Bronchial epithelial cell (primary cell): ENCODE measurements at regions not wholly inside any gene's neighbourhood (a gene's known extent, or its start where the extent isn't known, plus 50 kb on each side); places are given as distances from the start of the nearest gene placed in this dataset.

Experiments
- DNase-seq: peaks from one replicate; pipeline ENCODE4 v3.0.0-alpha.2; 2010; ENCODE audit warnings: low read depth
- FAIRE-seq: peaks from 2 replicates; lab custom pipeline; 2011; peaks lifted over from hg19 to GRCh38; lab: Jason Lieb, UNC
- H3K27me3 ChIP-seq: 2 replicates; pipeline ENCODE4 v1.5.1; 2011; ENCODE audit warnings: low read length; ENCODE audit not compliant: control insufficient read depth, insufficient read depth
- H3K36me3 ChIP-seq: 2 replicates; pipeline ENCODE4 v1.5.1; 2011; ENCODE audit warnings: low read length; ENCODE audit not compliant: control insufficient read depth, insufficient read depth
- H3K4me3 ChIP-seq: 2 replicates; pipeline ENCODE4 v1.5.1; 2011; ENCODE audit warnings: mild to moderate bottlenecking, low read depth, low read length, control low read depth
- TF ChIP-seq, protein P1 (sequence below): IDR thresholded peaks from 2 replicates; pipeline ENCODE4 v1.5.1; 2011; ENCODE audit warnings: mild to moderate bottlenecking, moderate library complexity, low read length, control low read depth, inconsistent platforms; ENCODE audit not compliant: insufficient read depth, severe bottlenecking

DNA sequence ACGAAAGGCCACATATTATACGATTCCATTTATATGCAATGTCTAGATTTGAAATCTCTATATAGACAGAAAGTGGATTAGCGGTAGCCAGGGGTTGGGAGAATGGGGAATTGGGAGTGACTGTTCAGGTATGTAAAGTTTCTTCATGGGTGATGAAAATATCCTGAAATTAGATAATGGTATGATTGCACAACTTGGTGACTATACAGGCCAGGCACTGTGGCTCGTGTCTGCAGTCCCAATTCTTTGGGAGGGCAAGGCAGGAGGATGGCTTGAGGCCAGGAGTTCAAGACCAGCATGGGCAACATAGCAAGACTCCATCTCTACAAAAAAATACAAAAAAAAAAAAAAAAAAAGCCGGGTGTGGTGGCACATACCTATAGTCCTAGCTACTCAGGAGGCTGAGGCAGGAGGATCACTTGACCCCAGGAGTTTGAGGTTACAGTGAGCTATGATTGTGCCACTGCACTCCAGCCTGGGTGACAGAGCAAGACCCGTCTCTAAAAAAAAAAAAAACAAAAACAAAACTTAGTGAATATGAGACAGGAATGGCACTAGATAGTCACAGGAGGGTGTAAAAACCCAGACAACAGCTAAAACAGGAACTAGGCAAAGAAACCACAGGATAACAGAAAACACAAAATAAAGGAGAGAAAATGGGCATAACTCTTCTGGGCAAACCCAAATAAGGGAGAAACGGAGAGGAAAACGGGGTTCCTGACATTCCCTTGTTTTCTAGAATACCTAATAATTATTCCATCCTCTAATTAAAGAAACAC is 72.1 kb upstream of the ZNF618 start:
- DNase-seq = peak; percentile 44
- TF ChIP-seq, protein P1, sequence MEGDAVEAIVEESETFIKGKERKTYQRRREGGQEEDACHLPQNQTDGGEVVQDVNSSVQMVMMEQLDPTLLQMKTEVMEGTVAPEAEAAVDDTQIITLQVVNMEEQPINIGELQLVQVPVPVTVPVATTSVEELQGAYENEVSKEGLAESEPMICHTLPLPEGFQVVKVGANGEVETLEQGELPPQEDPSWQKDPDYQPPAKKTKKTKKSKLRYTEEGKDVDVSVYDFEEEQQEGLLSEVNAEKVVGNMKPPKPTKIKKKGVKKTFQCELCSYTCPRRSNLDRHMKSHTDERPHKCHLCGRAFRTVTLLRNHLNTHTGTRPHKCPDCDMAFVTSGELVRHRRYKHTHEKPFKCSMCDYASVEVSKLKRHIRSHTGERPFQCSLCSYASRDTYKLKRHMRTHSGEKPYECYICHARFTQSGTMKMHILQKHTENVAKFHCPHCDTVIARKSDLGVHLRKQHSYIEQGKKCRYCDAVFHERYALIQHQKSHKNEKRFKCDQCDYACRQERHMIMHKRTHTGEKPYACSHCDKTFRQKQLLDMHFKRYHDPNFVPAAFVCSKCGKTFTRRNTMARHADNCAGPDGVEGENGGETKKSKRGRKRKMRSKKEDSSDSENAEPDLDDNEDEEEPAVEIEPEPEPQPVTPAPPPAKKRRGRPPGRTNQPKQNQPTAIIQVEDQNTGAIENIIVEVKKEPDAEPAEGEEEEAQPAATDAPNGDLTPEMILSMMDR = no peak

DNA sequence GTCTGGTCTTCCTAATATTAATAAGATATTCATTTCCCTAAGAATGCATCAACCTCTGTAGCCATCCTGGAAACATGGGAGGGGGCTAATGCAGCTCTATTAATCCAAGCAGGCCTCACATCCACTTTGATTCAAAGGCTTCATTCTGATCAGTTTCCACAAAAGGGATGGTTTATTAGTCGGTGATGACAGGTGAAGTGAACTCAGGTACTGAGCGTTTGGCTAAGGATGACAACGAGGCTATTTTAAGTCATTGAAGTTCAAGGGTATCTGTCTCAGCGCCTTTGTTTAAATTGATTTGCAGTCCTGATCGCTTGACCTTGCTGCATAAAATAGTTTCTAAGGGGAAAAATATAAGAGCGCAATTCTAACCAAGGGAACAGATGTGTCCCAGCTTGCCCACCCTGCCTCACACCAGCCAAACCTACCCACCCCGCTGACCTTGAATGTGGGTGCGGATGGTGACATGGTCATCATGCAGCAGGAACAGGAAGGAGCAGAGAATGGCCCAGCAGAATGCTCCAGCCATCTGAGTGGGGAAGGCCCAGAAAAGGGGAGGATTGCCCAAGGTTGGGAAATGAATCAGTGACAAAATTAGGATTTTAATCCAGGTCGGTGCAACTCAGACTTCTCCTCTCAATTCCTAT is 70.5 kb upstream of the ZNF618 start:
- TF ChIP-seq, protein P1 = no peak
- DNase-seq (no peak), FAIRE-seq (no peak)
- no peaks in the 10 kb centered on the region for H3K27me3 ChIP-seq
- no peaks in the 10 kb centered on the region for H3K36me3 ChIP-seq
- no peak overlapping the region for H3K4me3 ChIP-seq

More for the DNA sequence above, 72.1 kb upstream of the ZNF618 start:
- no peaks in the 10 kb centered on the region for H3K27me3 ChIP-seq
- no peaks in the 10 kb centered on the region for H3K36me3 ChIP-seq
- H3K4me3 ChIP-seq = no peak overlapping the region
- FAIRE-seq = no peak

DNA sequence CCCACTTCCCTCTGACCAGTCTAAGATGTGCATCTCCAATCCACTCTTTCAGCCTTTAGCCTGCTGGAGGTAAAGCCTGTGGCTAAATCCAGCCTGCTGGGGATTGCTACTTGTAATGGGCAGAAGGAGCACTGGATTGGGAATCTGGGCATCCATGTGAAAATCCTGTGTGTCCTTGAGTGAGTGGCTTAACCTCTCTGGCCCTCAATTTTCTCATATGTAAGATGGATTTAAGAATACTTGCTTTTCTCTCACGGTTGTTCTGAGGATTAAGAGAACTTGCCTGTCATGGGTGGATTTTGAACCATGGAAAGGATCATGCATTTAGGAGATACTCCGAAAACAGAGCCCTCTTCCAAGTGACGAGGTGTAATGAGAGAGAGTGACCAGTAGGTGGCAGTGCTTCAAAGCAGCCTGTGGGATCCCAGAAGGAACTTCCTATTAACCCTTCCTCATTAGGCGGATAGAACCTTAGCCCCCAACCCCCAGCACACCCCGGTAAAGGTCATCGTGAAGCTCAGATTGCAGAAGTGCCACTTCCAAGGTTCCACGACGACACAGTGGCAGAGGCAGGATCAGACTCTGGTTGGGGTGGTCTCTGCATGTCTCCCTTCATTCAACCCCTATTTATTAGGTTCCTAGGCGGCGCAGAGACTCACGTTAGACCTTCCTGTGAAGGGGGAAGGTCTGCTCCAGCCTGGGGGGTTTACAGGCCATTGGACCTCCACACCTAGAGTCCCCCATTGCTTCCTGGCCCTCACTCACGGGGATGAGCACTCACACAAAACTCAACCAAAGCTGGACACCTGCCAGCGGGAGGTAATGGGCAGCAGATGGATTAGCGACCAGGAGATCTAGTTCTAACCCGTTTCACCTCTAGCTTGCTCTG is 68.7 kb upstream of the ZNF618 start:
- Histone ChIP-seq H3K36me3 (no peaks in the 10 kb centered on the region), H3K27me3 (peaks cover 1% of the 10 kb centered on the region), H3K4me3 (no peak overlapping the region)
- TF ChIP-seq, protein P1 = peak; percentile 90
- DNase-seq = peak; percentile 59
- FAIRE-seq = no peak

DNA sequence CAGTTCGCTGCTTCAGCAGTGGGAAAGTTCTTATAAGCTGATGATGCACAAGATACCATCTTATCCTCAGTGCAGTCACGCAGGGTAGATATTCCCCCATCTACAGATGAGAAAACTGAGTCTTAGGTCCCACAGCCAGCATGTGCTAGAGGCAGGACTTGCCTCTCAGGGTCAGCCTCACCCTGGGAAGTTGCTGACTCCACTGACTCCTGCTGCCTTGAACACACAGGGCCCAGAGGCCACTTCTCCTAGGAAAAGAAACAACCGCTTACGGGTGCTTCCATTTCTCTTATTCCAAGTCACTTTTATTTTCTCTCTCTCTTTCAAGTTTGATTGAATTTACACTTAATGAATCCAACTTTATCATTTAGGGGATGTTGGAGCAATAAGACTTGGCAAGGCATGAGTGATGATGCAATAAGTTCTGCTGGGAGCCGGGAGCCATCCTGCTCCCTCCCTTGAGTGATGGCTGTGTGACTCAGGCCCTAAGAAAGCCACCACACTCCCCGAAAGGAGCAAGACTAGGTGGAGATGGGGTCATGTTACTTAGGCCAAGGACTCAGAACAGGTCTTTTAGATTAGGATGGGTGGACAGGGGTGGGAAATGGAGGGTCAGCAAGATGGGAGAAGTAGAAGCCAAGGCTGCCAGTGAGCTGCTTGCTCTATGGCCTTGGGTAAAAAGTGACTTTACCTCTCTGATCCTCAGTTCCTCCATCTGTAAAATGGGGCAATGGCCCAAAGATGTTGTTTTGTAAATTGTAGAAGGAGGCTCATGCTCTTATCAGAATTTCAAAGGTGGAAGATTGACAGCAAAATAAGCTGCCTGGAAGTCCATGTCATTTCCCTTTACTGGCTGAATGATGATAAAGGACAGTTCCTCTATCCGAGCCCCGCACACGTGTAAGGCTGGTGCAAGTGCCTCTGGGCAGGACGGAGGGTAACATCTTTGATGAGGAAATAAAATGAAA is 67.4 kb upstream of the ZNF618 start:
- no peak for FAIRE-seq

More for the DNA sequence above, 67.4 kb upstream of the ZNF618 start:
- Histone ChIP-seq H3K27me3 (peaks cover 3% of the 10 kb centered on the region), H3K4me3 (no peak overlapping the region), H3K36me3 (no peaks in the 10 kb centered on the region)
- TF ChIP-seq, protein P1 = no peak
- peak; percentile 84 for DNase-seq
